NCI-H524 treated with DMSO at 0.1 percent for 48 hours (cell line): ENCODE measurements at regions not wholly inside any gene's neighbourhood (a gene's known extent, or its start where the extent isn't known, plus 50 kb on each side); places are given as distances from the start of the nearest gene placed in this dataset.

Experiments
- DNase-seq: peaks from one replicate; lab custom pipeline; 2025; lab: John Stamatoyannopoulos, UW

DNA sequence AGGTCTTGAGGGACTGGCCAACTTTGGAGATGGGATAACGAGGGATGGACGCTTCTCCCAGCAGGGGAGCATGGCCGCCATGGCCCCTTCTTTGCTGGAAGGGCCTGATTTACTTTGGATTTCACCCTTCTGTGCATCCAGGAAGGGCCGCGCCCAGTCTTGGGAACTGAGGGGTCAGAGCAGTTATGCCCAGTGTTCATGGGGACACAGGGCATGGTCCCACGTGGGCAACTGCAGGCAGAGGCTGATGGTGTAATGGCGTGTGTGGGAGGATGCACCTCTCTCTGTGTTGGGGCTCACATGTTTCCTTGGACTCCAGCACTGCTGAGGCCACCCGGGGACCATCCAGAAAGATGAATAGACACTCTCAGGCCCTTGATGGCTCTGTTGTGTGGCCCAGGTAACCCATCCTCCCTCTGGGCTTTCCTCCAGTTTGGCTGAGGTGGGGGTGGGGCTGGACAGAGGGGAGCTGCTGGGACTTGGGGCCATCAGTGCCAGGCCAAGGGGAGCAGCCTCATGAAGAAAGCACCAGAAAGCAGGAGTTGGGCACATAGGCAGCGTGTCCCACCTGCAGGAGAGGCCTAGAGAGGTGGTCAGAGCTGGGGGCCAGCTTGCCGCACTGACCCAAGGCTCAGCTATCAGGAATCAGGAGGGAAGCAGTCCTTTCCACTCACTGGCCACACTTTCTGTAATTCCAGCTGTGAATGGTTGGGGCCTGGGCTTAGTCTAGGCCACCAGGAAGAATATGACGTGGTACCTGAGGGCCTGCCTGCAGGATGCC, 1033.9 kb downstream of the TBC1D22A start:
- DNase-seq: no peak

GRCh38 chr22:47795477-47796127, 1033.2 kb downstream of the TBC1D22A start:
- no peak for DNase-seq

GRCh38 chr22:47794851-47795250, 1032.4 kb downstream of the TBC1D22A start:
- no peak for DNase-seq

- DNase-seq: no peak
These were observed 1031.1 kb downstream of the TBC1D22A start for GRCh38 chr22:47793304-47794101.

GRCh38 chr22:47789171-47789570, 1026.7 kb downstream of the TBC1D22A start:
- no peak for DNase-seq

GRCh38 chr22:47788461-47788860, 1026.0 kb downstream of the TBC1D22A start:
- no peak for DNase-seq

DNA sequence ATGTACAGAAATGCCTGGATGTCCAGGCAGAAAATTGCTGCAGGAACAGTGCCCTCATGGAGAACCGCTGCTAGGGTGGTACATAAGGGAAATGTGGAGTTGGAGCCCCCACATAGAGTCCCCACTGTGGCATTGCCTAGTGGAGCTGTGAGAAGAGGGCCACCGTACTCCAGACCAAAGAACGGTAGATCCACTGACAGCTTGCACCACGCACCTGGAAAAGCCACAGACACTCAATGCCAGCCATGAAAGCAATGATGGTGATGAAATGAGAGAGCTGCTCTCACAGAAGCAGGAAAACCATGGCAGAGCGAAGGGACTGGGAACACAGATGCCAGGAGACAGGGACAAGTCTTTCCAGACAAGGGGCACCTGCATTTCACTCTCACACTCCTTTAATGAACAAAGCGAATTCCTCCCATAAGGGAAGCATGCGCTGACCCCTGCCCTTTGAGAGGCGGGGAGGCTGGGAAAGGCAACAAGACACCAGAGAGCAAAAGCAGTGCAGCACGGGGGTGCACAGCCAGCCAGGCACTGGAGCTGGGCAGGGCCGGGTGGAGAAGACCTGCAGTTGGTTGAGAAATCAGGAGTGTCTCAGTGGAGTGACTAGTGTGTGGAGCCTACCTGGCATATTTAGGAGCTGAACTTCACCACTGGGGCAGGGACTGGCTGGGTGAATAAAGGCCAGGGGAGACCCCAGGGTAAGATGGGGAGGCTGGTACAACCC, 1025.2 kb downstream of the TBC1D22A start:
- no peak for DNase-seq

DNA sequence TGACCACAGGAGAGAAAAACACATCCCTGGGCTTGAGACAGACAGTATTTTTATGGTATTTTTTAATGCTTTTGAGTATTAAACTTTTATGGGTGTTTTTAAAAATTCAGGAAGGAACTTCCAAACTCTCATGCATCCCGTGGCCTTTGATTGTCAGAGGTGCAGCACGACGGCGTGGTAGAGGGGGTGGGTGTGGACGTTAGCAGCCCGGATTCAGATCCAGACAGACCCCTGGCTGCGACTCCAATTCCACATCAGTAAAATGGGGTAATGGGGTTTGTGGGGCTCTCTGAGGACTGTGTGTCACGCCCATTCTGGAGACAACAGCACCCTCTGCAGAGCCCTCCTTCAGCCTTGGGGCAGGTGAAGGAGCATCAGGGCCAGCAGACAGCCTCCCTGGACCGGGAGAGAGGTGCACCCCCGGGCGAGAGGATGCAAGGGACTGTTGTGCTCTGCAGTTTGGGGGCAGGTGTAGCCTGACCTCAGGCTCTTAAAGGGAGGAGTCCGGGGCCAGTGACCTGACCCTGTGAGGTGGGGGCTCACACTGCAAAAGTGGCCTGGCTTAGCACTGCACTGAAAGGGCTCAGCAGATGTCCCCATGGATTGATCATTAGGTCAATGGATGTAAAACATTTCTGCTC, 1024.3 kb downstream of the TBC1D22A start:
- no peak for DNase-seq

GRCh38 chr22:47784991-47785390, 1022.5 kb downstream of the TBC1D22A start:
- no peak for DNase-seq

DNA sequence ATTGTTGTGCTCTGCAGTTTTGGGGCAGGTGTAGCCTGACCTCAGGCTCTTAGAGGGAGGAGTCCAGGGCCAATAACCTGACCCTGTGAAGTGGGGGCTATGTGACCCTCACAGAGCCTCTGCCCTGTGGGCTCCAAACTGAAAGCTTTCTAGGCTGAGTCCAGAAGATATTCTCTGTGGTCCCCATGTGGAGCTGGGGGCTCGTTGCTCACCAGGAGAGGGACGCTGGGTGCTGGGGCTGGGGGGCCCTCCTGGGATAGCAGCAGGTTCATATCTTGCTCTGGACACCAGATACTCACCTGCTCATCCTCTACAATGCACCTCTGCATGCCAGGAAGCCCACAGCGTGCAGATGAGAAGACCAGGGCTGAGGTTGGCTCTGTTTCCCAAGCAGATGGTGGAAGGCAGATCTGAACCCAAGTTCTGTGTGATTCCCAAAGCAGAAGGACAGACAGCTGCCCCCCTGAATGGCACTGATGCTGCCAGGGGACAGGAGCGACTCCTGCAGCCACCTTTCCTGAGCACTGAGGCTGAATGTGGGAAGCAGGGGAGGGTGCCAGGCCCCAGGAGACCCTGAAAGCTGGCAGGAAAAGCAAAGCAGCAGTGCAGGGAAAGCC, 1022.0 kb downstream of the TBC1D22A start:
- DNase-seq: no peak

GRCh38 chr22:47783433-47784366, 1021.2 kb downstream of the TBC1D22A start:
- DNase-seq: no peak

GRCh38 chr22:47782328-47783075, 1020.1 kb downstream of the TBC1D22A start:
- DNase-seq: no peak

- no peak for DNase-seq
These were observed 1019.1 kb downstream of the TBC1D22A start for GRCh38 chr22:47781427-47782111.

DNA sequence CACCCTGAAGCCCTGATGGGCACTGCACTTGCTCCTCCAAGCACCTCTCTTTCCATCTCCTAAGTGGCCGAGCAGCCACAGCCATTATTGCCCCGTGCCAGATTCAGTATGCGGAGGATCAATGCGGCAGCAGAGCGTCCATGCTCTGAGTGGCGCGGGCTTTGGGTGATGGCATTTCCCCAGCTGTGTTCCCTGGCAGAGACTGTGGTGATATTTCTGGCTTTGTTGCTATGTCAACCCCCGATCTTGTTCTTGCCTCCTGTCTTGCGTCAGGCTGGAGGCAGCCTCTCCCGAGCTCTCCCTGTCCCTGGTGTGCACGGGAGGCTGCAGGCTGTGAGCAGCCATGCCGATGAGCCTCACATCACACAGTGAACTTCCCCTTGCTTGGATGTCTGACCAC, 1018.6 kb downstream of the TBC1D22A start:
- DNase-seq: no peak

- DNase-seq: no peak
These were observed 1017.9 kb downstream of the TBC1D22A start for GRCh38 chr22:47780281-47780875.

DNA sequence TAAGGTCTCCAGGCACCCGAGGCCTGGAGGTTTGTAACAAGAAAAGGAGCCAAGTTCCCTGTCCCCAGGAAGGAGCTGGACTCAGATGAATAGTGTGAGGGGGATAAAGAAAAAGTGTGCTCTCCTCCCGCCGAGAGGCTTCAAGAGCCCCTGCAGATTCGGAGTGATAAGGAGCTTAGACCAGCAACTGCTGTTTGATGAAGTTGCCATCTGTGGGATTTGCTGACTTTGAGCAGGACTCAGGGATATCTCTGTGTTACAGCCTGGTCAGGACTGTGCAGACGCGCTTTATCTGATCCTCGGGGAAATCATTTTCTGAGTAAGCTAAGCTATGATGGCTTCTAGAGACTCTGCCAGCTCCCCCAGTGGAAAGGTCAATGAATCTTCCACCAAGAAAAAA, 1017.0 kb downstream of the TBC1D22A start:
- DNase-seq: peak; percentile 82

- DNase-seq: no peak
These were observed 1015.8 kb downstream of the TBC1D22A start for GRCh38 chr22:47778160-47778658.

DNA sequence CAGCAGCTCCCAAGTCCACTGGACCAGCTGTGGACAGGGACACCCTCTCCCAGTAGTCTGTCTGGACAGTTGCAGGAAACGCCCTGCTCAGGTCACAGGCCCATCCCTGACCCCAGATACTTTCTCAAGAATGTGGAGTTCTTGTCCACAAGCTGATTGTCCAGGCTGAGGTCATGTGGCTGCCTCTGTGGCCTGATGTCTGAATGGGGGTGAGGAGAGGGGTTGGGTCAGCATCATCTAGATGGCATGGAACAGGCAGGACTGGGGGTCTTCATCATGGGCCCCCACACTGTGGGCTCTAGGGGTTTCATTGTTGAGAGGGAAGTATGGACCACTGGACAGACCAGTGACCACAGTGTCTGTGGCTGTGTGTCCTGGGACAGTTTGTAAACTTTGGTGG, 1015.0 kb downstream of the TBC1D22A start:
- no peak for DNase-seq
